SU-DHL-6 (cell line): ENCODE measurements at regions not wholly inside any gene's neighbourhood (a gene's known extent, or its start where the extent isn't known, plus 50 kb on each side); places are given as distances from the start of the nearest gene placed in this dataset.

Source experiments
- H2AFZ ChIP-seq: fragments of 200-600 bp; sonication (generic); 2 replicates; pipeline ENCODE4 v1.6.1; 2014; ENCODE audit warnings: low read depth, mild to moderate bottlenecking, moderate library complexity, mixed read lengths, antibody characterized with exemption, low read length; ENCODE audit not compliant: severe bottlenecking
- H3F3A ChIP-seq: fragments of 200-600 bp; shearing (Covaris generic); 2 replicates; pipeline ENCODE4 v1.6.0; 2016; ENCODE audit warnings: antibody characterized with exemption, mild to moderate bottlenecking; ENCODE audit not compliant: insufficient read depth
- H3K27ac ChIP-seq: fragments of 200-600 bp; sonication (generic); 2 replicates; pipeline ENCODE4 v1.5.1; 2016; ENCODE audit warnings: low read depth, mild to moderate bottlenecking, low read length, moderate library complexity, mixed read lengths
- H3K27me3 ChIP-seq: fragments of 200-600 bp; sonication (generic), shearing (Covaris generic); 2 replicates; pipeline ENCODE4 v1.6.0; 2014; ENCODE audit warnings: mild to moderate bottlenecking, low read length
- H3K36me3 ChIP-seq: fragments of 200-600 bp; sonication (generic); 2 replicates; pipeline ENCODE4 v1.6.1; 2014; ENCODE audit warnings: mild to moderate bottlenecking, low read length, mixed read lengths
- H3K4me2 ChIP-seq: fragments of 300-600, 200-600 bp; shearing (Covaris generic), sonication (generic); 2 replicates; pipeline ENCODE4 v1.6.0; 2014; ENCODE audit warnings: low read length, low read depth, mild to moderate bottlenecking; ENCODE audit not compliant: poor library complexity, severe bottlenecking
- H3K4me3 ChIP-seq: fragments of 200-600 bp; sonication (generic); 2 replicates; pipeline ENCODE4 v1.5.1; 2014; ENCODE audit warnings: antibody characterized with exemption, low read length, mild to moderate bottlenecking, mixed read lengths; ENCODE audit not compliant: insufficient read depth, poor library complexity, severe bottlenecking
- H3K79me2 ChIP-seq: fragments of 200-600 bp; sonication (generic); 2 replicates; pipeline ENCODE4 v1.6.1; 2014; ENCODE audit warnings: mild to moderate bottlenecking, low read length, moderate library complexity; ENCODE audit not compliant: insufficient read depth
- H3K9ac ChIP-seq: fragments of 200-600 bp; sonication (generic); 2 replicates; pipeline ENCODE4 v1.7.0; 2014; ENCODE audit warnings: mild to moderate bottlenecking, low read length
- H3K9me2 ChIP-seq: fragments of 200-600 bp; sonication (generic); replicated peaks from 2 replicates; pipeline ENCODE4 v1.6.1; 2014; ENCODE audit warnings: low read length; ENCODE audit not compliant: insufficient read depth
- H3K9me3 ChIP-seq: fragments of 200-600 bp; sonication (generic); 2 replicates; pipeline ENCODE4 v1.6.1; 2014; ENCODE audit warnings: low read length, mixed read lengths; ENCODE audit not compliant: insufficient read depth
- H4K20me1 ChIP-seq: fragments of 200-600 bp; sonication (generic); 2 replicates; pipeline ENCODE4 v1.6.1; 2014; ENCODE audit warnings: low read depth, mild to moderate bottlenecking, antibody characterized with exemption, low read length, moderate library complexity, mixed read lengths
- CTCF ChIP-seq: fragments of 200-600 bp; sonication (generic); IDR thresholded peaks from one replicate; pipeline ENCODE4 v1.5.1; 2017; ENCODE audit warnings: antibody characterized with exemption, mild to moderate bottlenecking, low read length, moderate library complexity; ENCODE audit not compliant: insufficient read depth, poor library complexity, severe bottlenecking
- EZH2phosphoT487 ChIP-seq: fragments of 200-600 bp; sonication (generic), shearing (Covaris generic); conservative IDR thresholded peaks from 2 replicates; pipeline ENCODE4 v1.6.1; 2018; ENCODE audit warnings: mild to moderate bottlenecking, antibody characterized with exemption, low read length, moderate library complexity, mixed read lengths

- no peaks in the 10 kb centered on the region for H4K20me1 ChIP-seq
- TF ChIP-seq CTCF: no peak
- H3K27me3 ChIP-seq: no peaks in the 10 kb centered on the region
- H3K4me3 ChIP-seq: no peak overlapping the region
- H3K27ac ChIP-seq: no peak overlapping the region
- no peak overlapping the region for H3K4me2 ChIP-seq
- no peaks in the 10 kb centered on the region for H3K36me3 ChIP-seq
- H3K9ac ChIP-seq: no peak overlapping the region
- no peak overlapping the region for H2AFZ ChIP-seq
- no peaks in the 10 kb centered on the region for H3K9me3 ChIP-seq
- H3F3A ChIP-seq: no peaks in the 10 kb centered on the region
- H3K79me2 ChIP-seq: no peaks in the 10 kb centered on the region
- no peaks in the 10 kb centered on the region for H3K9me2 ChIP-seq
Observed at GRCh38 chr2:172283476-172283875, 143.9 kb upstream of the ITGA6 start.

- H2AFZ ChIP-seq: no peak overlapping the region
Observed at GRCh38 chr2:172284209-172284608, 143.2 kb upstream of the ITGA6 start.

GRCh38 chr2:172285010-172285621, 142.3 kb upstream of the ITGA6 start:
- H3K27ac ChIP-seq: no peak overlapping the region
- no peaks in the 10 kb centered on the region for H3F3A ChIP-seq
- no peaks in the 10 kb centered on the region for H3K27me3 ChIP-seq
- no peaks in the 10 kb centered on the region for H3K9me2 ChIP-seq
- H2AFZ ChIP-seq: no peak overlapping the region
- H3K79me2 ChIP-seq: no peaks in the 10 kb centered on the region
- no peak overlapping the region for H3K4me3 ChIP-seq
- H3K9ac ChIP-seq: no peak overlapping the region
- no peaks in the 10 kb centered on the region for H4K20me1 ChIP-seq
- H3K4me2 ChIP-seq: no peak overlapping the region
- TF ChIP-seq EZH2phosphoT487: no peak
- TF ChIP-seq CTCF: no peak
- H3K36me3 ChIP-seq: no peaks in the 10 kb centered on the region
- no peaks in the 10 kb centered on the region for H3K9me3 ChIP-seq

More at GRCh38 chr2:172284209-172284608, 143.2 kb upstream of the ITGA6 start:
- no peaks in the 10 kb centered on the region for H3K79me2 ChIP-seq
- no peaks in the 10 kb centered on the region for H4K20me1 ChIP-seq
- no peaks in the 10 kb centered on the region for H3K27me3 ChIP-seq
- H3K9ac ChIP-seq: no peak overlapping the region
- H3K36me3 ChIP-seq: no peaks in the 10 kb centered on the region
- H3F3A ChIP-seq: no peaks in the 10 kb centered on the region
- H3K27ac ChIP-seq: no peak overlapping the region
- H3K9me3 ChIP-seq: no peaks in the 10 kb centered on the region
- no peak overlapping the region for H3K4me2 ChIP-seq
- H3K9me2 ChIP-seq: no peaks in the 10 kb centered on the region
- no peak for TF ChIP-seq EZH2phosphoT487
- TF ChIP-seq CTCF: no peak
- H3K4me3 ChIP-seq: no peak overlapping the region
